ENCODE measurements at regions not wholly inside any gene's neighbourhood (a gene's known extent, or its start where the extent isn't known, plus 50 kb on each side); places are given as distances from the start of the nearest gene placed in this dataset.

DNA sequence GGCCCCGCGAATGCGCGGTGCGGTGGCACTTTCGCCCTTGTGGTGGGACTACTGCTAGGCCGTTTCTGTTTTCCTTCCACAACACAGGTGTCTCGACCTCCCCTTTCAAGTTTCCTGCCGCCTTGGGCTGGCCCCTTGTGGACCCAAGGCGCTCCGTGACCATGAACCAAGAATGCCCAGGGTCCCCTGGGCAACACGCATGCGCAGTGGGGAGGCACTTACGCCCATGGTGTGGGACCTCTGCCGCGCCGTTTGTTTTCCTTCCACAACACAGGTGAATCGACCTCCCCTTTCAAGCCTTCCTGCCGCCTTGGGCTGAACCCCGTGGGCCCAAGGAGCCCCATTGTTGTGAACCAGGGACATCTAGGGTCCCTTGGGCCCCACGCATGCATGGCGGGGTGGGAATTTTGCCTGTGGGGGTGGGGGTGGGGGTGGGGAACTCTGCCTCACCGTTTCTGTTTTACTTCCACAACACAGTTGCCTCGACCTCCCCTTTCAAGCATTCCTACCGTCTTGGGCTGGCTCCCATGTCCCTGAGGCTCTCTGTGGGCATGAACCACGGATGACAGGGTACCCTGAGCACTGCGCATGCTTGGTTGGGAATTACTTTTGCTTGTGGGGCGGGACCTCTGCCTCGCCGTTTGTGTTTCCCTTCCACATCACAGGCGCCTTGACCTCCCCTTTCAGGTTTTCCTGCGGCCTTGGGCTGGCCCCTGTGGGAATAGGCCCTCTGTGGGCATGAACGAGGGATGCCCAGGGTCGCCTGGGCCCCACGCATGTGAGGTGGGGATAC, 355.1 kb downstream of the ALG10 start:
- DNase-seq (ENCODE audit: low spot score) = no peak

GRCh38 chr12:34379142-34379541, 356.8 kb downstream of the ALG10 start:
- no peak for DNase-seq (ENCODE audit: low spot score)

DNA sequence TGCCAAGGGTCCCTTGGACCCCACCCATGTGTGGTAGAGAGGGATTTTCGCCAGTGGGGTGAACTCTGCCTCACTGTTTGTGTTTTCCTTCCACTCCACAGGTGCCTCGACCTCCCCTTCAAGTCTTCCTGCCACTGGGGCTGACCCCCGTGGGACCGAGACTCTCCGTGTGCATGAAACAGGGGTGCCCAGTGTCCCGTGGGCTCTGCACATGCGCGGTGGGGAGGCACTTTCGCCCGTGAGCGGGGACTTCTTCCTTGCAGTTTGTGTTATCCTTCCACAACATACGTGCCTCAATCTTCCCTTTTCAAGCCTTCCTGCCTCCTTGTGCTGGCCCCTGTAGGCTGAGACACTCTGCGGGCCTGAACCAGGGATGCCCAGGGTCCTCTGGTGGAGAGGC, 362.4 kb downstream of the ALG10 start:
- DNase-seq (ENCODE audit: low spot score) = no peak

GRCh38 chr12:34386016-34386415, 363.7 kb downstream of the ALG10 start:
- no peak for DNase-seq (ENCODE audit: low spot score)

GRCh38 chr12:34386621-34387255, 364.4 kb downstream of the ALG10 start:
- no peak for DNase-seq (ENCODE audit: low spot score)

DNA sequence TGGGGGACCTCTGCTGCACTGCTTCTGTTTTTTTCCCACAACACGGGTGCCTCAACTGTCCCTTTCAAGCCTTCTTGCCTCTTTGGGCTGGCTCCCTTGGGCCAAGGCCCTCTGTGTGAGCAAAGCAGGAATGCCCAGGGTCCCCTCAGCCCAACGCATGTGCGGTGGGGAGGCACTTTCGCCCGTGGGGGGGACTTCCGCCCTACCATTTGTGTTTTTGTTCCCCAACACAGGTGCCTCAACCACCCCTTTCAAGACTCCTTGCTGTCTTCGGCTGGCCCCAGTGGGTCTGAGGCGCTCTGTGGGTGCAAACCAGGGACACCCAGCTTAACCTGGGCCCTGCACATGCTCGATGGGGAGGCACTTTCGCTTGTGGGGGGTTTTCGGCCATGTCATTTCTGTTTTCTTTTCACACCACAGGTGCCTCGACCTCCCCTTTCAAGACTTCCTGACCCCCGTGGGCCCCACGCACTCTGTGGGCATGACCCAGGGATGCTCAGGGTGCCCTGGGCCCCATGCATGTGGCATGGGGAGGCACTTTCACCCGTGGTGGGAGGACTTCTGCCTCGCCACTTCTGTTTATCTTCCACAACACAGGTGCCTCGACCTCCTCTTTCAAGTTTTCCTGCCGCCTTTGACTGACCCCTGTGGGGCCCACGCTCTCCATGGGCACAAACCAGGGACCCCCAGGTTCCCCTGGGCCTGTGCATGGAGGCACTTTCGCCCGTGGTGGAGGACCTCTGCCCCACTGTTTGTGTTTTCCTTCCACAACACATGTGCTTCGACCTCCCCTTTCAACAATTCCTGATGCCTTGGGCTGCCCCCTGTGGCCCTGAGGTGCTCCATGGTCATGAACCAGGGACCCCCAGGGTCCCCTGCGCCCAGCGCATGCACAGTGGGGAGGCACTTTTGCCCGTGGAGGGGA, 365.7 kb downstream of the ALG10 start:
- no peak for DNase-seq (ENCODE audit: low spot score)

GRCh38 chr12:34388636-34389377, 366.5 kb downstream of the ALG10 start:
- DNase-seq (ENCODE audit: low spot score) = no peak

DNA sequence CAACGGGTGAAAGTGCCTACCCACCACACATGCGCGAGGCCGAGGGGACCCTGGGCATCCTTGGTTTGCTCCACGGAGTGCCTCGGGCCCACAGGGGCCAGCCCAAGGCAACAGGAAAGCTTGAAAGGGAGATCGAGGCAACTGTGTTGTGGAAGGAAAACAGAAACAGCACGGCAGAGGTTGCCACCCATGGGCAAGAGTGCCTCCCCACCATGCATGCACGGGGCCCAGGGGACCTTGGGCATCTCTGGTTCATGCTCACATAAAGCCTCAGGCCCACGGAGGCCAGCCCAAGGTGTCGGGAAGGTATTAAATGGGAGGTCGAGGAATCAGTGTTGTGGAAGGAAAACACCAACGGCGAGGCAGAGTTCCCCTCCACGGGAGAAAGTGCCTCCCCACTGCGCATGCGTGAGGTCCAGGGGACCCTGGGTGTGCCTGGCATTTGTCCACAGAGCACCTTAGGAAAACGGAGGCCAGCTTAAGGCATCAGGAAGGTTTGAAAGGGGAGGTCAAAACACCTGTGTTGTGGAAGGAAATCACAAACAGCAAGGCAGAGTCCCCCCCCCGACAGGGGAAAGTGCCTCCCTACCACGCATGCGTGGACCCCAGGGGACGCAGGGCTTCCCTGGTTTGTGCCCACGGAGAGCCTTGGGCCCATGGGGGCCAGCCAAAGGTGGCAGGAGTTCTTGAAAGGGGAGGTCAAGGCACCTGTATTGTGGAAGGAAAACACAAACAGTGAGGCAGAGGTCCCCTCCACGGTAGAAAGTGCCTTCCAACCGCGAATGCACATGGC, 367.3 kb downstream of the ALG10 start:
- DNase-seq (ENCODE audit: low spot score) = no peak

- no peak for DNase-seq (ENCODE audit: low spot score)
Measured at GRCh38 chr12:34390171-34390841, 368.0 kb downstream of the ALG10 start.

DNA sequence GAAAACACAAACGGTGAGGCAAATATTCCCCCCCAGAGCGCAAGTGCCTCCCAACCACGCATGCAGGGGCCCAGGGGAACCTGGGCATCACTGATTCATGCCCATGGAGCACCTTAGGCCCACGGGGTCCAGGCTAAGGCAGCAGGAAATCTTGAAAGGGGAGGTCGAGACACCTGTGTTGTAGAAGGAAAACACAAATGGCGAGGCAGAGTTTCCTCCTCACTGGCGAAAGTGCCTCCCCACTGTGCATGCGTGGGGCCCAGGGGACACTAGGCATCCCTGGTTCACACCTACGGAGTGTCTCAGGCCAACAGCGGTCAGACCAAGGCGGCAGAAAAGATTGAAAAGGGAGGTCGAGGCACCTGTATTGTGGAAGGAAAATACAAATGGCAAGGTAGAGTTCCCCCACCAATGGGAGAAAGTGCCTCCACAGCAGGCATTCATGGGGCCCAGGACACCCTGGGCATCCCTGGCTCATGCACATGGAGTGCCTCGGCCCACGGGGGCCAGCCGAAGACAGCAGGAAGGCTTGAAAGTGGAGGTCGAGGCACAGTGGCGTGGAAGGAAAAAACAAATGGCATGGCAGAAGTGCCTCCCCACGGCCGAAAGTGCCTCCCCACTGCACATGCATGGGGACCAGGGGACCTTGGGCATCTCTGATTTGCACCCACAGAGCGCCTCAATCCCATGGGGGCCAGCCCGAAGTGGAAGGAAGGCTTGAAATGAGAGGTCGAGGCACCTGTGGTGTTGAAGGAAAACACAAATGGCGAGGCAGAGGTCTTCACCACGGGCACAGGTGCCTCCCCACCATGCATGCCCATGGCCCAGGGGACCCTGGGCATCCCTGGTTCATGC, 368.8 kb downstream of the ALG10 start:
- no peak for DNase-seq (ENCODE audit: low spot score)

DNA sequence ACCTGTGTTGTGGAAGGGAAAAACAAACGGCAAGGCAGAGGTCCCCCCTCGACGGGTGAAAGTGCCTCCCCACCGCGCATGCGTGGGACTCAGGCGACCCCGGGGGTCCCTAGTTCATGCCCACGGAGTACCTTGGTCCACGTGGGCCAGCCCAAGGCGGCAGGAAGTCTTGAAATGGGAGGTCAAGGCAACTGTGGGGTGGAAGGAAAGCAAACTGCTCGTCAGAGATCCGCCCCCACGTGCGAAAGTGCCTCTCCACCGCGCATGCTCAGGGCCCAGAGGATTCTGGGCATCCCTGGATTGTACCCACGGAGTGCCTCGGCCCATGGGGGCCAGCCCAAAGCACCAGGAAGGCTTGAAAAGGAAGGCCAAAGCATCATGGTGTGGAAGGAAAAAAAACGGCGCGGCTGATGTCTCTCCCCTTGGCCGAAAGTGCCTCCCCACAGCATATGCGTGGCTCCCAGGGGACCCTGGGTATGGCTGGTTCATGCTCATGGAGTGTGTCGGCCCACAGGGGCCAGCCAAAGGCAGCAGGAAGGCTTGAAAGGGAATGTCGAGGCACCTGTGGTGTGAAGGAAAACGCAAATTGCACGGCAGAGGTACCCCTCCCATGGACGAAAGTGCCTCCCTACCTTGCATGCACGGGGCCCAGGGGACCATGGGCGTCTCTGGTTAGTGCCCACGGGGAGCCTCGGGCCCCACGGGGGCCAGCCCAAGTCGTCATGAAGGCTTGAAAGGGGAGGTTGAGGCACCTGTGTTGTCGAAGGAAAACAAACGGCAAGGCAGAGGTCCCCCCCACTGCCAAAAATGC, 369.7 kb downstream of the ALG10 start:
- DNase-seq (ENCODE audit: low spot score) = no peak

DNA sequence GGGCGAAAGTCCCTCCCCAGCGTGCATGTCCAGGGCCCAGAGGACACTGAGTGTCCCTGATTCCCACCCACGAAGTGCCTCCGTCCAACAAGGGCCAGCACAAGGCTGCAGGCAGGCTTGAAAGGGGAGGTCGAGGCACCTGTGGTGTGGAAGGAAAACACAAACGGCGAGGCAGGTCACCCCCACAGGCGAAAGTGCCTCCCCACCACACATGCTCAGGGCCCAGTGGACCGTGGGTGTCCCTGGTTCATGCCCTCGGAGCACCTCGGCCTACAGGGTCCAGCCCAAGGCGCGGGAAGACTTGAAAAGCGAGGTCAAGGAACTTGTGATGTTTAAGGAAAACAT, 370.4 kb downstream of the ALG10 start:
- no peak for DNase-seq (ENCODE audit: low spot score)

GRCh38 chr12:34393086-34393820, 371.0 kb downstream of the ALG10 start:
- no peak for DNase-seq (ENCODE audit: low spot score)

GRCh38 chr12:34393821-34394150, 371.5 kb downstream of the ALG10 start:
- DNase-seq (ENCODE audit: low spot score) = no peak

GRCh38 chr12:34394211-34395055, 372.1 kb downstream of the ALG10 start:
- DNase-seq (ENCODE audit: low spot score) = no peak

DNA sequence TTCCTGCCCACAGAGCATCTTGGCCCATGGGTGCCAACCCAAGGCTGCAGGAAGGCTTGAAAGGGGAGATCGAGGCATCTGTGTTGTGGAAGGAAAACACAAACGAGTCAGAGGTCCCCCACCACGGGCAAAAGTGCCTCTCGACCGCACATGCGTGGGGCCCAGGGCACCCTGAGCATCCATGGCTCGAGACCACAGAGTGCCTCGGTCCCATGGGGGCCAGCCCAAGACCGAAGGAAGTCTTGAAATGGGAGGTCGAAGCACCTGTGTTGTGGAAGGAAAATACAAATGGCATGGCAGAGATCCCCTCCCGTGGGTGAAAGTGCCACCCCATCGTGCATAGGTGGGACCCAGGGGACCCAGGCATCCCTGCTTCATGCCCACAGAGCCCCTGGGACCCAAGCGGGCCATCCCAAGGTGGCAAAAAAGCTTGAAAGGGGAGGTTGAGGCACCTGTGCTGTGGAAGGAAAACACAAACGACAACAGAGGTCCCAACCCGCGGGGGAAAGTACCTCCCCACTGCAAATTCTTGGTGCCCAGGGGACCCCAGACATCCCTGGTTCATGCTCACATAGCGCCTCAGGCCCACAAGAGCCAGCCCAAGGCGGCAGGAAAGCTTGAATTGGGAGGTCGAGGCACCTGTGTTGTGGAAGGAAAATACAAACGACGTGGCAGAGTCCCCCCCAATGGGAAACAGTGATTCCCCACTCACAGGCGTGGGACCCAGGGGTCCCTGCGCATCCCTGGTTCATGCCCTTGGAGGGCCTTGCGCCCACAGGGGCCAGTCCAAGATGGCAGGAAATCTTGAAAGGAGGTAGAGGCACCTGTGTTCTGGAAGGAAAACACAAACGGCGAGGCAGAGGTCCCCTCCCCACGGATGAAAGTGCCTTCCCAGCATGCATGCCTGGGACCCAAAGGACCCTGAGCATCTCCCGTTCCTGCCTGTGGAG, 373.0 kb downstream of the ALG10 start:
- DNase-seq (ENCODE audit: low spot score) = no peak

Measured in hematopoietic multipotent progenitor cell treated with erythropoietin and hydrocortisone succinate and interleukin-3 and kit ligand, for 15 days (in vitro differentiated cells).